Tibial nerve (tissue), 4 donors: ENCODE measurements at regions not wholly inside any gene's neighbourhood (a gene's known extent, or its start where the extent isn't known, plus 50 kb on each side); places are given as distances from the start of the nearest gene placed in this dataset.

Experiments used
- DNase-seq, 2 donors: peaks; one replicate each; pipeline ENCODE4 v3.0.0-alpha.2; 2019; ENCODE audit warnings: low spot score in 2 of 2
- H3K27ac ChIP-seq, 4 donors: fragments of 200-600 bp; sonication (generic) in 3 of 4; one replicate each; pipeline ENCODE4 v1.5.1; 2017 to 2019; ENCODE audit warnings: mild to moderate bottlenecking in 1 of 4
- H3K27me3 ChIP-seq, 2 donors: fragments of 200-600 bp; sonication (generic) in 1 of 2; one replicate each; pipeline versions ENCODE4 v1.5.1 to v1.6.0; 2017 to 2019
- H3K36me3 ChIP-seq, 3 donors: fragments of 200-600 bp; sonication (generic); one replicate each; pipeline ENCODE4 v1.5.1; 2018 to 2019
- H3K4me1 ChIP-seq, 4 donors: fragments of 200-600 bp; sonication (generic) in 3 of 4; one replicate each; pipeline ENCODE4 v1.5.1; 2017 to 2019
- H3K4me3 ChIP-seq, 4 donors: fragments of 200-600 bp; sonication (generic) in 3 of 4; one replicate each; pipeline ENCODE4 v1.5.1; 2017 to 2019; ENCODE audit warnings: mild to moderate bottlenecking in 1 of 4, moderate library complexity in 1 of 4
- H3K9me3 ChIP-seq, 4 donors: fragments of 200-600 bp; sonication (generic) in 3 of 4; one replicate each; pipeline ENCODE4 v1.5.1; 2017 to 2019
- CTCF ChIP-seq, 5 experiments: fragments of 200-600 bp in 3 of 5; fragments of 450-650 bp in 2 of 5; sonication (generic) in 3 of 5; IDR thresholded peaks; one replicate each; pipeline ENCODE4 v1.5.1; 2016 to 2019; ENCODE audit warnings: antibody characterized with exemption in 5 of 5, mild to moderate bottlenecking in 3 of 5, moderate library complexity in 2 of 5
- EP300 ChIP-seq, 2 donors: sonication (generic); formaldehyde crosslinking; IDR thresholded peaks; one replicate each; pipeline ENCODE4 v1.6.1; 2017; ENCODE audit warnings: antibody characterized with exemption in 2 of 2, mild to moderate bottlenecking in 1 of 2
- POLR2A ChIP-seq, 2 donors: fragments of 450-650 bp; IDR thresholded peaks; one replicate each; pipeline ENCODE4 v1.6.1; 2017; ENCODE audit warnings: antibody characterized with exemption in 2 of 2, mild to moderate bottlenecking in 2 of 2, moderate library complexity in 2 of 2
- WGBS, 2 donors: methylation state at CpG; one replicate each; pipeline ENCODE4 v1.1.5; 2018; 5-methylcytosine and 5-hydroxymethylcytosine counted together

- no peak for TF ChIP-seq CTCF (IDR thresholded peaks at IDR 0.05)
- no peak for TF ChIP-seq POLR2A (IDR thresholded peaks at IDR 0.05)
- no peak for TF ChIP-seq EP300 (IDR thresholded peaks at IDR 0.05)
- 36 to 41% methylated on average over 4 of the region's 4 CpGs for WGBS, 2 donors
- Histone ChIP-seq H3K4me1 (no peaks in the 10 kb centered on the region), H3K27me3 (no peaks in the 10 kb centered on the region), H3K27ac (no peak overlapping the region), H3K4me3 (no peak overlapping the region), H3K36me3 (no peaks in the 10 kb centered on the region), H3K9me3 (no peaks in the 10 kb centered on the region)
- no peak for DNase-seq
Observed at GRCh38 chr1:164932580-164932979, 373.6 kb downstream of the PBX1 start.

- no peak for DNase-seq
- 94 to 97% methylated on average over 1 of the region's 1 CpG for WGBS, 2 donors
- Histone ChIP-seq H3K9me3 (no peaks in the 10 kb centered on the region), H3K4me1 (no peaks in the 10 kb centered on the region), H3K27me3 (no peaks in the 10 kb centered on the region), H3K36me3 (no peaks in the 10 kb centered on the region), H3K27ac (no peak overlapping the region), H3K4me3 (no peak overlapping the region)
- no peak for TF ChIP-seq POLR2A (IDR thresholded peaks at IDR 0.05)
- no peak for TF ChIP-seq CTCF (IDR thresholded peaks at IDR 0.05)
- no peak for TF ChIP-seq EP300 (IDR thresholded peaks at IDR 0.05)
Observed at GRCh38 chr1:164930833-164931232, 371.8 kb downstream of the PBX1 start.

GRCh38 chr1:164930241-164930640 lies 371.3 kb downstream of the PBX1 start:
- WGBS, 2 donors: 76 to 88% methylated on average over 2 of the region's 2 CpGs
- no peaks in the 10 kb centered on the region for H3K4me1 ChIP-seq
- H3K4me3 ChIP-seq: no peak overlapping the region
- no peak overlapping the region for H3K27ac ChIP-seq
- no peaks in the 10 kb centered on the region for H3K27me3 ChIP-seq
- no peaks in the 10 kb centered on the region for H3K9me3 ChIP-seq
- no peaks in the 10 kb centered on the region for H3K36me3 ChIP-seq
- DNase-seq: no peak
- TF ChIP-seq CTCF (IDR thresholded peaks at IDR 0.05) (no peak), POLR2A (IDR thresholded peaks at IDR 0.05) (no peak), EP300 (IDR thresholded peaks at IDR 0.05) (no peak)

GRCh38 chr1:164928232-164928812 lies 369.3 kb downstream of the PBX1 start:
- H3K27me3 ChIP-seq: no peaks in the 10 kb centered on the region
- no peak for DNase-seq
- no peaks in the 10 kb centered on the region for H3K4me1 ChIP-seq
- no peak overlapping the region for H3K4me3 ChIP-seq
- 55 to 61% methylated on average over 6 of the region's 6 CpGs for WGBS, 2 donors
- H3K27ac ChIP-seq: no peak overlapping the region
- no peaks in the 10 kb centered on the region for H3K9me3 ChIP-seq
- no peak for TF ChIP-seq EP300 (IDR thresholded peaks at IDR 0.05)
- no peak for TF ChIP-seq CTCF (IDR thresholded peaks at IDR 0.05)
- TF ChIP-seq POLR2A (IDR thresholded peaks at IDR 0.05): no peak
- H3K36me3 ChIP-seq: no peaks in the 10 kb centered on the region

GRCh38 chr1:164926107-164926506 lies 367.1 kb downstream of the PBX1 start:
- WGBS, 2 donors: 65 to 68% methylated on average over 2 of the region's 2 CpGs
- Histone ChIP-seq H3K27me3 (no peaks in the 10 kb centered on the region), H3K4me1 (no peaks in the 10 kb centered on the region), H3K27ac (no peak overlapping the region), H3K9me3 (no peaks in the 10 kb centered on the region), H3K4me3 (no peak overlapping the region), H3K36me3 (no peaks in the 10 kb centered on the region)
- no peak for DNase-seq
- TF ChIP-seq EP300 (IDR thresholded peaks at IDR 0.05) (no peak), CTCF (IDR thresholded peaks at IDR 0.05) (no peak), POLR2A (IDR thresholded peaks at IDR 0.05) (no peak)
